HEK293 (cell line): ENCODE measurements at regions not wholly inside any gene's neighbourhood (a gene's known extent, or its start where the extent isn't known, plus 50 kb on each side); places are given as distances from the start of the nearest gene placed in this dataset.

ENCODE experiments used
- CTCF ChIA-PET: fragments of 350-600 bp; formaldehyde crosslinking; extraction: SDS; loops from one replicate; lab custom pipeline; 2021; ENCODE audit warnings: antibody characterized with exemption; lab: Yijun Ruan, JAX
- POLR2A ChIA-PET: fragments of 300-600 bp; formaldehyde crosslinking; extraction: SDS; loops from one replicate; lab custom pipeline; 2020; ENCODE audit warnings: antibody characterized with exemption, inconsistent platforms; lab: Yijun Ruan, JAX
- H3K27ac ChIP-seq: fragments of 200-500 bp; sonication (Bioruptor generic); 2 replicates; pipeline ENCODE4 v1.5.1; 2014; ENCODE audit warnings: low read depth, low read length, control low read depth, inconsistent platforms; ENCODE audit errors: extremely low read depth
- H3K36me3 ChIP-seq, 2 experiments: fragments of 200-500 bp in 1 of 2; sonication (Bioruptor generic) in 1 of 2; 1 replicate in 1 of 2; 2 replicates in 1 of 2; pipeline ENCODE4 v1.5.1; 2014 to 2017; ENCODE audit warnings: inconsistent platforms in 2 of 2, low read length in 2 of 2; ENCODE audit not compliant: control insufficient read depth in 2 of 2, insufficient read depth in 1 of 2
- H3K4me1 ChIP-seq: fragments of 200-500 bp; sonication (Bioruptor generic); 2 replicates; pipeline ENCODE4 v1.5.1; 2014; ENCODE audit warnings: mild to moderate bottlenecking, low read length, inconsistent platforms; ENCODE audit not compliant: control insufficient read depth, insufficient read depth
- H3K4me3 ChIP-seq: 2 replicates; pipeline ENCODE4 v1.5.1; 2011; ENCODE audit warnings: low read depth, mild to moderate bottlenecking, control low read depth, low read length, moderate library complexity
- H3K9me3 ChIP-seq: fragments of 200-500 bp; sonication (Bioruptor generic); 2 replicates; pipeline ENCODE4 v1.5.1; 2014; ENCODE audit warnings: low read depth, low read length, inconsistent platforms; ENCODE audit not compliant: control insufficient read depth, insufficient read depth
- BCL11A ChIP-seq: fragments of 450-650 bp; formaldehyde crosslinking; IDR thresholded peaks from 2 replicates; pipeline ENCODE4 v1.5.1; 2016; ENCODE audit warnings: low read depth, missing biosample characterization, missing genetic modification characterization
- BCL6B ChIP-seq: fragments of 450-650 bp; formaldehyde crosslinking; IDR thresholded peaks from 2 replicates; pipeline ENCODE4 v1.5.1; 2017; ENCODE audit warnings: missing biosample characterization, missing genetic modification characterization
- ELK4 ChIP-seq: IDR thresholded peaks from 2 replicates; pipeline ENCODE4 v1.6.1; 2011; ENCODE audit warnings: mild to moderate bottlenecking, low read depth, low read length, borderline replicate concordance
- IKZF3 ChIP-seq: fragments of 450-650 bp; IDR thresholded peaks from 2 replicates; pipeline ENCODE4 v1.5.0; 2018; ENCODE audit warnings: missing biosample characterization, mild to moderate bottlenecking, missing genetic modification characterization, moderate library complexity
- KLF7 ChIP-seq: fragments of 450-650 bp; formaldehyde crosslinking; IDR thresholded peaks from 2 replicates; pipeline ENCODE4 v1.5.1; 2016; ENCODE audit warnings: missing biosample characterization, missing genetic modification characterization, borderline replicate concordance
- MZF1 ChIP-seq: fragments of 450-650 bp; formaldehyde crosslinking; IDR thresholded peaks from 2 replicates; pipeline ENCODE4 v1.5.1; 2017; ENCODE audit warnings: missing biosample characterization, missing genetic modification characterization, borderline replicate concordance
- ZBTB1 ChIP-seq: fragments of 450-650 bp; formaldehyde crosslinking; IDR thresholded peaks from 2 replicates; pipeline ENCODE4 v1.5.1; 2016; ENCODE audit warnings: missing biosample characterization, missing genetic modification characterization
- ZNF112 ChIP-seq: fragments of 450-650 bp; formaldehyde crosslinking; IDR thresholded peaks from 2 replicates; pipeline ENCODE4 v1.5.0; 2017; ENCODE audit warnings: missing biosample characterization, missing genetic modification characterization
- ZNF2 ChIP-seq: fragments of 450-650 bp; formaldehyde crosslinking; IDR thresholded peaks from 2 replicates; pipeline ENCODE4 v1.5.1; 2016; ENCODE audit warnings: missing biosample characterization, missing genetic modification characterization
- ZNF202 ChIP-seq: fragments of 450-650 bp; formaldehyde crosslinking; IDR thresholded peaks from 2 replicates; pipeline ENCODE4 v1.5.1; 2016; ENCODE audit warnings: missing biosample characterization, missing genetic modification characterization, borderline replicate concordance
- ZNF223 ChIP-seq: fragments of 450-650 bp; formaldehyde crosslinking; IDR thresholded peaks from 2 replicates; pipeline ENCODE4 v1.5.1; 2016; ENCODE audit warnings: missing biosample characterization, missing genetic modification characterization
- ZNF362 ChIP-seq: fragments of 450-650 bp; formaldehyde crosslinking; IDR thresholded peaks from 2 replicates; pipeline ENCODE4 v1.5.1; 2016; ENCODE audit warnings: missing biosample characterization, missing genetic modification characterization
- ZNF366 ChIP-seq: fragments of 450-650 bp; formaldehyde crosslinking; conservative IDR thresholded peaks from 2 replicates; pipeline ENCODE4 v1.5.1; 2016; ENCODE audit warnings: missing biosample characterization, missing genetic modification characterization
- ZNF37A ChIP-seq: fragments of 450-650 bp; IDR thresholded peaks from 2 replicates; pipeline ENCODE4 v1.5.1; 2018; ENCODE audit warnings: missing biosample characterization, missing genetic modification characterization
- ZNF488 ChIP-seq: fragments of 450-650 bp; formaldehyde crosslinking; IDR thresholded peaks from 2 replicates; pipeline ENCODE4 v1.5.1; 2016; ENCODE audit warnings: missing biosample characterization, missing genetic modification characterization
- ZNF501 ChIP-seq: fragments of 450-650 bp; formaldehyde crosslinking; IDR thresholded peaks from 2 replicates; pipeline ENCODE4 v1.5.1; 2016; ENCODE audit warnings: missing biosample characterization, missing genetic modification characterization
- ZNF514 ChIP-seq: fragments of 450-650 bp; formaldehyde crosslinking; IDR thresholded peaks from 2 replicates; pipeline ENCODE4 v1.5.1; 2016; ENCODE audit warnings: missing biosample characterization, missing genetic modification characterization
- ZNF549 ChIP-seq: fragments of 450-650 bp; IDR thresholded peaks from 2 replicates; pipeline ENCODE4 v1.5.1; 2018; ENCODE audit warnings: missing biosample characterization, missing genetic modification characterization, mild to moderate bottlenecking, inconsistent platforms, moderate library complexity
- ZNF621 ChIP-seq: fragments of 450-650 bp; formaldehyde crosslinking; IDR thresholded peaks from 2 replicates; pipeline ENCODE4 v1.5.1; 2017; ENCODE audit warnings: missing biosample characterization, missing genetic modification characterization
- ZNF623 ChIP-seq: fragments of 450-650 bp; formaldehyde crosslinking; IDR thresholded peaks from 2 replicates; pipeline ENCODE4 v1.5.1; 2016; ENCODE audit warnings: missing biosample characterization, missing genetic modification characterization
- ZNF670 ChIP-seq: fragments of 450-650 bp; formaldehyde crosslinking; IDR thresholded peaks from 2 replicates; pipeline ENCODE4 v1.5.1; 2016; ENCODE audit warnings: missing biosample characterization, missing genetic modification characterization, low read depth
- ZNF692 ChIP-seq: fragments of 450-650 bp; formaldehyde crosslinking; IDR thresholded peaks from 2 replicates; pipeline ENCODE4 v1.5.1; 2016; ENCODE audit warnings: missing biosample characterization, missing genetic modification characterization
- ZSCAN4 ChIP-seq: fragments of 450-650 bp; formaldehyde crosslinking; IDR thresholded peaks from 2 replicates; pipeline ENCODE4 v1.5.1; 2017; ENCODE audit warnings: missing biosample characterization, missing genetic modification characterization
- TF ChIP-seq, protein P1 (sequence below): fragments of 450-650 bp; formaldehyde crosslinking; IDR thresholded peaks from 2 replicates; pipeline ENCODE4 v1.5.1; 2016; ENCODE audit warnings: missing biosample characterization, missing genetic modification characterization
- TF ChIP-seq, protein P2 (sequence below): fragments of 450-650 bp; formaldehyde crosslinking; IDR thresholded peaks from 2 replicates; pipeline ENCODE4 v1.5.1; 2016; ENCODE audit warnings: missing biosample characterization, missing genetic modification characterization

DNA sequence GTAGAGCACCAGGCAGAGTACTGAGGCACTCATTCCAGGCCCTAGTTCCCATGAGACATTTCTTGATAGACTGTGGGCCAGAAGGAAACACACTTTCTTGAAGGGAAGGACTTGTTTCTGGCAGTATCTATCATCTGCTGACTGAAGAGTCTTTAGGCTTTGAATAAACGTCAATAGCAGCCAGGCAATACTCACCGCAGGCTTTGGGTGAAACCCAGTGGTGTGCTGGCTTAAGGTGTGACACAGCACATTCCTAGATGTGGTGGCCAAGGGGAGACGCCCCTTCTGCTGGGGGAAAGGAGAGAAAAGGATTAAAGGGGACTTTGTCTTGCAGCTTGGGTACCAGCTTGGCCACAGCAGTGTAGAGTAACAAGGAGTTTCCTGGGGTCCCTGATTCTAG lies 1039.6 kb downstream of the HACE1 start (continued):
- TF ChIP-seq, protein P1, sequence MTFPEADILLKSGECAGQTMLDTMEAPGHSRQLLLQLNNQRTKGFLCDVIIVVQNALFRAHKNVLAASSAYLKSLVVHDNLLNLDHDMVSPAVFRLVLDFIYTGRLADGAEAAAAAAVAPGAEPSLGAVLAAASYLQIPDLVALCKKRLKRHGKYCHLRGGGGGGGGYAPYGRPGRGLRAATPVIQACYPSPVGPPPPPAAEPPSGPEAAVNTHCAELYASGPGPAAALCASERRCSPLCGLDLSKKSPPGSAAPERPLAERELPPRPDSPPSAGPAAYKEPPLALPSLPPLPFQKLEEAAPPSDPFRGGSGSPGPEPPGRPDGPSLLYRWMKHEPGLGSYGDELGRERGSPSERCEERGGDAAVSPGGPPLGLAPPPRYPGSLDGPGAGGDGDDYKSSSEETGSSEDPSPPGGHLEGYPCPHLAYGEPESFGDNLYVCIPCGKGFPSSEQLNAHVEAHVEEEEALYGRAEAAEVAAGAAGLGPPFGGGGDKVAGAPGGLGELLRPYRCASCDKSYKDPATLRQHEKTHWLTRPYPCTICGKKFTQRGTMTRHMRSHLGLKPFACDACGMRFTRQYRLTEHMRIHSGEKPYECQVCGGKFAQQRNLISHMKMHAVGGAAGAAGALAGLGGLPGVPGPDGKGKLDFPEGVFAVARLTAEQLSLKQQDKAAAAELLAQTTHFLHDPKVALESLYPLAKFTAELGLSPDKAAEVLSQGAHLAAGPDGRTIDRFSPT (tag by site-specific recombination) = no peak
- TF ChIP-seq ZNF112 (tag by site-specific recombination) = no peak
- TF ChIP-seq ZNF549 = no peak
- TF ChIP-seq ZBTB1 = no peak
- TF ChIP-seq ZNF362 (tag by site-specific recombination) = no peak
- TF ChIP-seq ZSCAN4 (tag by site-specific recombination) = no peak
- TF ChIP-seq ZNF501 (tag by site-specific recombination) = no peak

GRCh38 chr6:103819509-103819908 lies 1040.2 kb downstream of the HACE1 start:
- CTCF ChIA-PET = no interaction called here
- no peaks in the 10 kb centered on the region for H3K4me1 ChIP-seq
- TF ChIP-seq ZNF202 (tag by site-specific recombination) = no peak
- no peak for TF ChIP-seq ZNF692 (tag by site-specific recombination)
- TF ChIP-seq BCL6B = no peak
- TF ChIP-seq ZNF488 (tag by site-specific recombination) = no peak
- TF ChIP-seq MZF1 (tag by site-specific recombination) = no peak
- no peak for TF ChIP-seq BCL11A (tag by site-specific recombination)
- no peak for TF ChIP-seq KLF7
- no peak for TF ChIP-seq ZNF223 (tag by site-specific recombination)
- TF ChIP-seq, protein P2, sequence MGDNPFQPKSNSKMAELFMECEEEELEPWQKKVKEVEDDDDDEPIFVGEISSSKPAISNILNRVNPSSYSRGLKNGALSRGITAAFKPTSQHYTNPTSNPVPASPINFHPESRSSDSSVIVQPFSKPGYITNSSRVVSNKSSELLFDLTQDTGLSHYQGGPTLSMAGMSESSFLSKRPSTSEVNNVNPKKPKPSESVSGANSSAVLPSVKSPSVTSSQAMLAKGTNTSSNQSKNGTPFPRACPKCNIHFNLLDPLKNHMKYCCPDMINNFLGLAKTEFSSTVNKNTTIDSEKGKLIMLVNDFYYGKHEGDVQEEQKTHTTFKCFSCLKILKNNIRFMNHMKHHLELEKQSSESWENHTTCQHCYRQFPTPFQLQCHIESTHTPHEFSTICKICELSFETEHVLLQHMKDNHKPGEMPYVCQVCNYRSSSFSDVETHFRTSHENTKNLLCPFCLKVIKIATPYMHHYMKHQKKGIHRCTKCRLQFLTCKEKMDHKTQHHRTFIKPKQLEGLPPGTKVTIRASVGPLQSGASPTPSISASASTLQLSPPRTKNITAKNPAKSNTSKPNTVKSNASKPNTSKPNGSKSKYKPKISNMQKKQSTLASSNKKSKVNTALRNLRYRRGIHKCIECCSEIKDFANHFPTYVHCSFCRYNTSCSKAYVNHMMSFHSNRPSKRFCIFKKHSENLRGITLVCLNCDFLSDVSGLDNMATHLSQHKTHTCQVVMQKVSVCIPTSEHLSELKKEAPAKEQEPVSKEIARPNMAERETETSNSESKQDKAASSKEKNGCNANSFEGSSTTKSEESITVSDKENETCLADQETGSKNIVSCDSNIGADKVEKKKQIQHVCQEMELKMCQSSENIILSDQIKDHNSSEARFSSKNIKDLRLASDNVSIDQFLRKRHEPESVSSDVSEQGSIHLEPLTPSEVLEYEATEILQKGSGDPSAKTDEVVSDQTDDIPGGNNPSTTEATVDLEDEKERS (tag by site-specific recombination) = no peak
- TF ChIP-seq ZNF514 (tag by site-specific recombination) = no peak
- TF ChIP-seq ZNF621 (tag by site-specific recombination) = no peak
- no peak for TF ChIP-seq ZNF623 (tag by site-specific recombination)
- no peak for TF ChIP-seq IKZF3
- no peak for TF ChIP-seq ELK4
- no peak for TF ChIP-seq ZNF670
- no peak for TF ChIP-seq ZNF37A (tag by site-specific recombination)
- TF ChIP-seq ZNF549 = no peak
- no peak for TF ChIP-seq ZNF2
- TF ChIP-seq ZNF366 = no peak
- TF ChIP-seq, all 188 proteins: peak for 0
- H3K27ac ChIP-seq = no peak overlapping the region
- no peaks in the 10 kb centered on the region for H3K36me3 ChIP-seq
- no peak overlapping the region for H3K4me3 ChIP-seq
- POLR2A ChIA-PET = no interaction called here
- H3K9me3 ChIP-seq = no peaks in the 10 kb centered on the region
